Neural progenitor cell (in vitro differentiated cells): ENCODE measurements at regions not wholly inside any gene's neighbourhood (a gene's known extent, or its start where the extent isn't known, plus 50 kb on each side); places are given as distances from the start of the nearest gene placed in this dataset.

Experiments used
- EZH2 ChIP-seq: fragments of 200-600 bp; sonication (generic); IDR thresholded peaks from 2 replicates; pipeline ENCODE4 v1.6.1; 2017; ENCODE audit warnings: antibody characterized with exemption, mild to moderate bottlenecking, moderate library complexity
- EZH2phosphoT487 ChIP-seq: fragments of 200-600 bp; sonication (generic); IDR thresholded peaks from 2 replicates; pipeline ENCODE4 v1.6.1; 2017; ENCODE audit warnings: antibody characterized with exemption
- TF ChIP-seq, protein P1 (sequence below): fragments of 200-600 bp; sonication (generic); IDR thresholded peaks from 2 replicates; pipeline ENCODE4 v1.5.1; 2017; ENCODE audit warnings: antibody characterized with exemption, mild to moderate bottlenecking

DNA sequence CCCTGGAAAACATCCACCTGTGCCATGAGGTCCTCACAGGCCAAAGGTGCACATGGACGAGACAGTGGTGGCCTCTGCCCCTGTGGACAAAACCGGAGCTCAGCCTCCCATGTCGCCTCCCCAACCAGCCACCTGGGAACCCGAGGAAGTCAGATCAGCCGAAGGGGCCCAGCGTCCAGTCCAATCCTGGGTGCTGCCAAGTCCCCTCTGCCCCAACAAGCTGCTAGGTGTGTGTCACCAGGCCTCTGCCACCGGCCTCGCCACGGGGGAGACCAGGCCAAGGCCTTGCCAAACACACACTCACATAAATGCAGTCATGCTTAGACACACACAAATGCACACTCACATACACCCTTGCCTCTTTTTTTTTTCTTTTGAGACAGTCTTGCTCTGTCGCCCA, 167.8 kb downstream of the RBFOX3 start:
- TF ChIP-seq EZH2 (no peak), EZH2phosphoT487 (no peak)
- TF ChIP-seq, protein P1, sequence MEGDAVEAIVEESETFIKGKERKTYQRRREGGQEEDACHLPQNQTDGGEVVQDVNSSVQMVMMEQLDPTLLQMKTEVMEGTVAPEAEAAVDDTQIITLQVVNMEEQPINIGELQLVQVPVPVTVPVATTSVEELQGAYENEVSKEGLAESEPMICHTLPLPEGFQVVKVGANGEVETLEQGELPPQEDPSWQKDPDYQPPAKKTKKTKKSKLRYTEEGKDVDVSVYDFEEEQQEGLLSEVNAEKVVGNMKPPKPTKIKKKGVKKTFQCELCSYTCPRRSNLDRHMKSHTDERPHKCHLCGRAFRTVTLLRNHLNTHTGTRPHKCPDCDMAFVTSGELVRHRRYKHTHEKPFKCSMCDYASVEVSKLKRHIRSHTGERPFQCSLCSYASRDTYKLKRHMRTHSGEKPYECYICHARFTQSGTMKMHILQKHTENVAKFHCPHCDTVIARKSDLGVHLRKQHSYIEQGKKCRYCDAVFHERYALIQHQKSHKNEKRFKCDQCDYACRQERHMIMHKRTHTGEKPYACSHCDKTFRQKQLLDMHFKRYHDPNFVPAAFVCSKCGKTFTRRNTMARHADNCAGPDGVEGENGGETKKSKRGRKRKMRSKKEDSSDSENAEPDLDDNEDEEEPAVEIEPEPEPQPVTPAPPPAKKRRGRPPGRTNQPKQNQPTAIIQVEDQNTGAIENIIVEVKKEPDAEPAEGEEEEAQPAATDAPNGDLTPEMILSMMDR: no peak
